Vagina (tissue), 2 donors: ENCODE measurements at regions not wholly inside any gene's neighbourhood (a gene's known extent, or its start where the extent isn't known, plus 50 kb on each side); places are given as distances from the start of the nearest gene placed in this dataset.

ENCODE experiments used
- CTCF ChIP-seq, 3 experiments: fragments of 450-650 bp in 2 of 3; fragments of 200-600 bp in 1 of 3; sonication (generic) in 1 of 3; IDR thresholded peaks; one replicate each; pipeline ENCODE4 v1.5.1; 2017 to 2019; ENCODE audit warnings: antibody characterized with exemption in 3 of 3, mild to moderate bottlenecking in 2 of 3, moderate library complexity in 2 of 3
- POLR2A ChIP-seq, 2 donors: fragments of 450-650 bp; IDR thresholded peaks; one replicate each; pipeline ENCODE4 v1.6.1; 2017; ENCODE audit warnings: antibody characterized with exemption in 2 of 2, mild to moderate bottlenecking in 2 of 2, moderate library complexity in 2 of 2

- TF ChIP-seq CTCF (IDR thresholded peaks at IDR 0.05) (no peak), POLR2A (IDR thresholded peaks at IDR 0.05) (no peak)
These were observed 382.6 kb downstream of the IPMK start for GRCh38 chr10:57884965-57885617.
